Panc1 (cell line): ENCODE measurements at regions not wholly inside any gene's neighbourhood (a gene's known extent, or its start where the extent isn't known, plus 50 kb on each side); places are given as distances from the start of the nearest gene placed in this dataset.

ENCODE experiments used
- ATAC-seq: fragments of 200-7000 bp; cut with Tn5 transposase; 2 replicates; pipeline ENCODE4 v1.9.1; 2020; ENCODE audit warnings: mild to moderate bottlenecking, moderate library complexity
- BruUV-seq: library from RNA; stranded (reverse); fragments of 400-500 nt; replicated peaks from 2 replicates; lab custom pipeline; 2021; lab: Mats Ljungman, UMichigan
- CTCF ChIA-PET: fragments of 300-600 bp; sonication (Branson Sonifier 250); formaldehyde crosslinking; loops from one replicate; lab custom pipeline; 2022; ENCODE audit warnings: antibody characterized with exemption; lab: Charles Lee
- POLR2A ChIA-PET: fragments of 300-600 bp; sonication (Branson Sonifier 250); formaldehyde crosslinking; loops from one replicate; lab custom pipeline; 2022; ENCODE audit warnings: antibody characterized with exemption; lab: Charles Lee
- DNase-seq: peaks from one replicate; pipeline ENCODE4 v3.0.0-alpha.2; 2010; ENCODE audit warnings: low read depth, low spot score
- H3K27ac ChIP-seq: 2 replicates; pipeline ENCODE4 v1.5.1; 2011; ENCODE audit warnings: mild to moderate bottlenecking, low read length, inconsistent platforms
- H3K27me3 ChIP-seq: fragments of 200-500 bp; sonication (Bioruptor generic); 2 replicates; pipeline ENCODE4 v1.6.0; 2014; ENCODE audit warnings: low read length, inconsistent platforms; ENCODE audit not compliant: control insufficient read depth, insufficient read depth
- H3K36me3 ChIP-seq: fragments of 200-500 bp; sonication (Bioruptor generic); 2 replicates; pipeline ENCODE4 v1.5.1; 2014; ENCODE audit warnings: inconsistent platforms, mild to moderate bottlenecking, low read length, moderate library complexity; ENCODE audit not compliant: control insufficient read depth, insufficient read depth
- H3K4me1 ChIP-seq: 2 replicates; pipeline ENCODE4 v1.5.1; 2011; ENCODE audit warnings: inconsistent platforms, mild to moderate bottlenecking, low read length, moderate library complexity; ENCODE audit not compliant: control insufficient read depth, insufficient read depth
- H3K4me3 ChIP-seq, 2 experiments: 2 replicates each; pipeline ENCODE4 v1.5.1; 2011 to 2012; ENCODE audit warnings: low read depth in 2 of 2, low read length in 2 of 2, mild to moderate bottlenecking in 2 of 2, inconsistent platforms in 1 of 2, moderate library complexity in 1 of 2
- H3K9me3 ChIP-seq: fragments of 200-500 bp; sonication (Bioruptor generic); 2 replicates; pipeline ENCODE4 v1.5.1; 2014; ENCODE audit warnings: low read depth, mild to moderate bottlenecking, inconsistent platforms, low read length, moderate library complexity; ENCODE audit not compliant: control insufficient read depth, insufficient read depth
- POLR2AphosphoS5 ChIP-seq: IDR thresholded peaks from 2 replicates; pipeline ENCODE4 v1.6.1; 2012; ENCODE audit warnings: mild to moderate bottlenecking, low read depth, low read length, moderate library complexity
- SIN3A ChIP-seq: IDR thresholded peaks from 2 replicates; pipeline ENCODE4 v1.6.1; 2012; ENCODE audit warnings: low read depth, mild to moderate bottlenecking, low read length, moderate library complexity, borderline replicate concordance; ENCODE audit not compliant: insufficient read depth
- TCF7L2 ChIP-seq: IDR thresholded peaks from 2 replicates; pipeline ENCODE4 v1.6.1; 2011; ENCODE audit warnings: mild to moderate bottlenecking, low read depth, low read length, inconsistent platforms
- in situ Hi-C: cut with HindIII; loops from 2 replicates; pipeline ENCODE4 v1.10.0; 2016; ENCODE audit warnings: low sequenced_read_pairs, low pct_unique_long_range_greater_than_20kb
- intact Hi-C: fragments of 100-400 bp; cut with micrococcal nuclease; formaldehyde crosslinking; loops from one replicate; pipeline ENCODE4 v1.10.0; 2022; ENCODE audit not compliant: unreplicated experiment
- TF ChIP-seq, protein P1 (sequence below): fragments of 450-650 bp; IDR thresholded peaks from 2 replicates; pipeline ENCODE4 v1.5.1; 2017; ENCODE audit warnings: mild to moderate bottlenecking
- TF ChIP-seq, protein P2 (sequence below), 2 experiments: IDR thresholded peaks; 2 replicates each; pipeline ENCODE4 v1.6.1; 2011 to 2012; ENCODE audit warnings: low read depth in 2 of 2, control low read depth in 1 of 2, low read length in 1 of 2, mild to moderate bottlenecking in 1 of 2, moderate library complexity in 1 of 2; ENCODE audit not compliant: insufficient read depth in 1 of 2

DNA sequence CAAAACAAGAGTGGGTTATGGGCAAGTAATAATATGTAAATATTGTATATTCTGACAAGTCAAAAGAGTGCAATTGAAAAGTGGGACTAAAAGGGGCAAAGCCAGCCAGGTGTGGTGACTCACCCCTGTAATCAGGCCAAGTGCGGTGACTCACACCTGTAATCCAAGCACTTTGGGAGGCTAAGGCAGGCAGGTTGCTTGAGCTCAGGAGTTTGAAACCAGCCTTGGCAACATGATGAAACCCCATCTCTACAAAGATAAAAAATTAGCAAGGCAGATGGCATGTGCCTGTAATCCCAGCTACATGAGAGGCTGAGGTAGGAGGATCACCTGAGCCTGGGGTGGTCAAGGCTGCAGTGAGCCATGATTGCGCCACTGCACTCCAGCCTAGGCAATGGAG is 304.0 kb downstream of the HHIPL2 start:
- ChIA-PET CTCF (no interaction called here), POLR2A (no interaction called here)
- Histone ChIP-seq H3K9me3 (no peaks in the 10 kb centered on the region), H3K27ac (no peak overlapping the region), H3K4me3 (no peak overlapping the region), H3K27me3 (no peaks in the 10 kb centered on the region), H3K4me1 (no peaks in the 10 kb centered on the region), H3K36me3 (no peaks in the 10 kb centered on the region)
- DNase-seq (no peak), ATAC-seq (no peak)
- no TSS peak for BruUV-seq
- intact Hi-C loops (no loop called here), in situ Hi-C loops (no loop called here)
- TF ChIP-seq SIN3A = no peak
- TF ChIP-seq, protein P1, sequence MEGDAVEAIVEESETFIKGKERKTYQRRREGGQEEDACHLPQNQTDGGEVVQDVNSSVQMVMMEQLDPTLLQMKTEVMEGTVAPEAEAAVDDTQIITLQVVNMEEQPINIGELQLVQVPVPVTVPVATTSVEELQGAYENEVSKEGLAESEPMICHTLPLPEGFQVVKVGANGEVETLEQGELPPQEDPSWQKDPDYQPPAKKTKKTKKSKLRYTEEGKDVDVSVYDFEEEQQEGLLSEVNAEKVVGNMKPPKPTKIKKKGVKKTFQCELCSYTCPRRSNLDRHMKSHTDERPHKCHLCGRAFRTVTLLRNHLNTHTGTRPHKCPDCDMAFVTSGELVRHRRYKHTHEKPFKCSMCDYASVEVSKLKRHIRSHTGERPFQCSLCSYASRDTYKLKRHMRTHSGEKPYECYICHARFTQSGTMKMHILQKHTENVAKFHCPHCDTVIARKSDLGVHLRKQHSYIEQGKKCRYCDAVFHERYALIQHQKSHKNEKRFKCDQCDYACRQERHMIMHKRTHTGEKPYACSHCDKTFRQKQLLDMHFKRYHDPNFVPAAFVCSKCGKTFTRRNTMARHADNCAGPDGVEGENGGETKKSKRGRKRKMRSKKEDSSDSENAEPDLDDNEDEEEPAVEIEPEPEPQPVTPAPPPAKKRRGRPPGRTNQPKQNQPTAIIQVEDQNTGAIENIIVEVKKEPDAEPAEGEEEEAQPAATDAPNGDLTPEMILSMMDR = no peak

DNA sequence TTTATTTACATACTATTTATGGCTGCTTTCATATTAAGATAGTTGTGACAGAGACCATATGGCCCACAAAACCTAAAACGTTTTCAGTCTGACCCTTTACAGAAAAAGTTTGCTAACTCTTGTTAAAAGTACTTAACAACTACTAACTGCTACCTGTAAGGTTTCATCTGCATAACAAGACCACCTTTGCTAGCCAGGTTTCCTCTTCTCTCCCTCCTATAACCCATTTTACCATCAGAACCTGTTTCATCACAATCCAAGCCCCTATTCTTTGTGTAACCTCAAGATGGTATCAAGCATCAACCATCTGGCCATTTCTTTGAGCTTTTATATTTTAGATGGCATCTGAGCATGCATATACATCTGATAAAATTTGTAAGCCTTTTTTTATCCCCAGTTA is 305.4 kb downstream of the HHIPL2 start:
- CTCF ChIA-PET = no interaction called here
- no peak overlapping the region for H3K4me3 ChIP-seq
- no peaks in the 10 kb centered on the region for H3K36me3 ChIP-seq
- no peaks in the 10 kb centered on the region for H3K9me3 ChIP-seq
- H3K27me3 ChIP-seq = no peaks in the 10 kb centered on the region
- in situ Hi-C loops = no loop called here
- no peak for DNase-seq
- POLR2A ChIA-PET = no interaction called here
- TF ChIP-seq TCF7L2 = no peak
- no peak for TF ChIP-seq SIN3A
- TF ChIP-seq, protein P2, sequence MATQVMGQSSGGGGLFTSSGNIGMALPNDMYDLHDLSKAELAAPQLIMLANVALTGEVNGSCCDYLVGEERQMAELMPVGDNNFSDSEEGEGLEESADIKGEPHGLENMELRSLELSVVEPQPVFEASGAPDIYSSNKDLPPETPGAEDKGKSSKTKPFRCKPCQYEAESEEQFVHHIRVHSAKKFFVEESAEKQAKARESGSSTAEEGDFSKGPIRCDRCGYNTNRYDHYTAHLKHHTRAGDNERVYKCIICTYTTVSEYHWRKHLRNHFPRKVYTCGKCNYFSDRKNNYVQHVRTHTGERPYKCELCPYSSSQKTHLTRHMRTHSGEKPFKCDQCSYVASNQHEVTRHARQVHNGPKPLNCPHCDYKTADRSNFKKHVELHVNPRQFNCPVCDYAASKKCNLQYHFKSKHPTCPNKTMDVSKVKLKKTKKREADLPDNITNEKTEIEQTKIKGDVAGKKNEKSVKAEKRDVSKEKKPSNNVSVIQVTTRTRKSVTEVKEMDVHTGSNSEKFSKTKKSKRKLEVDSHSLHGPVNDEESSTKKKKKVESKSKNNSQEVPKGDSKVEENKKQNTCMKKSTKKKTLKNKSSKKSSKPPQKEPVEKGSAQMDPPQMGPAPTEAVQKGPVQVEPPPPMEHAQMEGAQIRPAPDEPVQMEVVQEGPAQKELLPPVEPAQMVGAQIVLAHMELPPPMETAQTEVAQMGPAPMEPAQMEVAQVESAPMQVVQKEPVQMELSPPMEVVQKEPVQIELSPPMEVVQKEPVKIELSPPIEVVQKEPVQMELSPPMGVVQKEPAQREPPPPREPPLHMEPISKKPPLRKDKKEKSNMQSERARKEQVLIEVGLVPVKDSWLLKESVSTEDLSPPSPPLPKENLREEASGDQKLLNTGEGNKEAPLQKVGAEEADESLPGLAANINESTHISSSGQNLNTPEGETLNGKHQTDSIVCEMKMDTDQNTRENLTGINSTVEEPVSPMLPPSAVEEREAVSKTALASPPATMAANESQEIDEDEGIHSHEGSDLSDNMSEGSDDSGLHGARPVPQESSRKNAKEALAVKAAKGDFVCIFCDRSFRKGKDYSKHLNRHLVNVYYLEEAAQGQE (IDR thresholded peaks at IDR 0.05; ENCODE audit: insufficient read depth in 1 of 2, low read depth in 2 of 2, low read length in 1 of 2) = no peak
- no peak for TF ChIP-seq POLR2AphosphoS5
- TF ChIP-seq, protein P1 = no peak
- no peak for ATAC-seq
- intact Hi-C loops = no loop called here
- no TSS peak for BruUV-seq
- no peaks in the 10 kb centered on the region for H3K4me1 ChIP-seq
- no peak overlapping the region for H3K27ac ChIP-seq
